Amygdala (tissue), 56 donors: ENCODE measurements at regions not wholly inside any gene's neighbourhood (a gene's known extent, or its start where the extent isn't known, plus 50 kb on each side); places are given as distances from the start of the nearest gene placed in this dataset.

ENCODE experiments used
- DNase-seq, 56 donors: peaks; one replicate each; lab custom pipeline; 2025; lab: John Stamatoyannopoulos, UW

- no peak for DNase-seq
Measured at GRCh38 chr7:51518646-51519045, 202.0 kb upstream of the COBL start.

GRCh38 chr7:51517187-51517586 lies 200.6 kb upstream of the COBL start:
- DNase-seq: no peak

GRCh38 chr7:51501620-51502019 lies 185.0 kb upstream of the COBL start:
- DNase-seq: no peak

GRCh38 chr7:51482976-51483375 lies 166.4 kb upstream of the COBL start:
- DNase-seq: no peak

- no peak for DNase-seq
Measured at GRCh38 chr7:51481421-51481820, 164.8 kb upstream of the COBL start.

DNA sequence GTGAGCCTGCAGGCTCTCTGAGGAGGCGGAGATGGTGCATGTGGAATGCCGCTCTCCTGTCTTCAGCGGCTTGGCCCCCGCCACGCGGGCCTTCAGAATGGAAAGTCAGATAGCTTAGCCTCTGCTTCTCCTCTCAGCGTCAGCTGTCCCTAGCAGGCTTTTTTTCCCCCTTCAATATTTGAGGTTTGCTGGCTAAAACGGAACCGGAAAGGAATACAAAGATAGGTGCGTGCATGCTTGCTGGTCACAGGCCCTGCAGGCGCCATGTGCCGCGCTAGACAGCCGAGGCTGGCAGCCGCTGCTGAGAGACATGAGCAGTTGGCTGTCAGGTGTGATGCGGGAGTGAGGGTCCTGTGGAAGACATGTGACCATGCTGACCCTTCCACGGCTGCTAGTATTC lies 161.2 kb upstream of the COBL start:
- no peak for DNase-seq

DNA sequence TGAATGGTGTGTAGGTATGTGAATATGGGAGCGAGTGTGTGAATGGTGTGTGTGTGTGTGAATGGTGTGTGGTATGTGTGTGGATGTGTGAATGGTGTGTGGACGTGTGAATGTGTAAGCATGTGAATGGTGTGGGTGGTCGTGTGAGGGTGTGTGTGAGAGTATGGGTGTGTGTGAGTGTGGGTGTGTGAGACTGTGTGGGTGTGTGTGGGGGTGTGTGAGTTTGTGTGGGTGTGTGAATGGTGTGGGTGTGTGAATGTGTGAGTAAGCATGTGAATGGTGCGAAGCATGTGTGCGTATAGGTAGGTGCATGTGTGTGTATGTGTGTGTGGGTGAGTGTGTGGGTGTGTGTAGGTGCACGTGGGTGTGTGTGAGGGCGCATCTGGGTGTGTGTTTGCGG lies 160.7 kb upstream of the COBL start:
- DNase-seq: no peak

GRCh38 chr7:51476026-51476425 lies 159.4 kb upstream of the COBL start:
- no peak for DNase-seq

GRCh38 chr7:51472873-51473272 lies 156.3 kb upstream of the COBL start:
- DNase-seq: no peak

GRCh38 chr7:51471981-51472296 lies 155.3 kb upstream of the COBL start:
- no peak for DNase-seq

GRCh38 chr7:51471210-51471980 lies 154.8 kb upstream of the COBL start:
- peak in 41 of 56 donors; percentile 5 to 70 (median 38) for DNase-seq

DNA sequence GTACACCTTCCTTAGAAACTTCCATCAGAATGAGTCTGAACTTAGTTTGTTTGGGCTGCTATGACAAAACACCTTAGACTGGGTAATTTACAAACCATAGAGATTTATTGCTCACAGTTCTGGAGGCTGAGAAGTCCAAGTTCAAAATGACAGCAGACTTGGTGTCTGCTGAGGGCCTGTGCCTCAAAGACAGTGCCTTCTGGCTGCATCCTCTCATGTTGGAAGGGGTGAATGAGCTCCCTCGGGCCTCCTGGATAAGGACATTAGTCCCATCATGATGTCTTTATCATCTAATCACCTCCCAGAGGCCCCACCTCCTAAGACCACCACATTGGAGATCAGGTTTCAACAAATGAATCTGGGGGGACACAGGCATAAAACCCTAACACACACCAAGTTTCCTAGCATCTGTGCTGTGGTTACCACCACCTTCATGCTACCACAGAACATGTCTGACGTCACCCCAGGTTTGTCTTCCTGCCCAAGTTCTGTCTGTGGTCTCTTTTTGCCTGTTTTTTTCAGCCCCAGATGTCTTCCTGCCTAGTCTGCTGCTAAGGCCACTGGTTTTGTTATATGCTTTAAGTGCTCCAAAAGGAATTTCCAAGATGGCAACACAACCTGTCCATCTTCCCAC lies 150.9 kb upstream of the COBL start:
- no peak for DNase-seq

GRCh38 chr7:51459809-51460208 lies 143.2 kb upstream of the COBL start:
- no peak for DNase-seq

GRCh38 chr7:51458693-51459092 lies 142.1 kb upstream of the COBL start:
- no peak for DNase-seq

GRCh38 chr7:51457079-51457478 lies 140.5 kb upstream of the COBL start:
- DNase-seq: no peak

GRCh38 chr7:51456431-51457060 lies 139.9 kb upstream of the COBL start:
- DNase-seq: no peak

DNA sequence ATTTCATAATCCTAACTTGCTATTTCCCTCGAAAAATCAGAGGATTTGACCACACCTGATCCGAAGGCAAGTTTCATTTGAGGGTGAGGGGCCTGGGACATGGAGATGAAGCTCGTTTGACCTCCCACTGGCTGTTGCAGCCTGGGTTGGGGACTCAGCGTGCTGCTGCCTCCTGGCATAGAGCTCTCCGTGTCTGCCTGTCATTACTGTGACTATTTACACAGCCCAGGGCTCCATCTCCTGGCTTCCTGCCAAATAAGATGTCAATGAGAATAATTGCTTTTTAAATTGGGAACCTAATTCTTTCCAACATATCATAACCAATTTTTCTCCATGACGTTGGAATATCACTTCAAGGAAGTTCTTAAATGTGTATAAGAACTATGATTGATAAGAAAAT lies 139.3 kb upstream of the COBL start:
- peak in 1 of 56 donors; percentile 14 for DNase-seq

DNA sequence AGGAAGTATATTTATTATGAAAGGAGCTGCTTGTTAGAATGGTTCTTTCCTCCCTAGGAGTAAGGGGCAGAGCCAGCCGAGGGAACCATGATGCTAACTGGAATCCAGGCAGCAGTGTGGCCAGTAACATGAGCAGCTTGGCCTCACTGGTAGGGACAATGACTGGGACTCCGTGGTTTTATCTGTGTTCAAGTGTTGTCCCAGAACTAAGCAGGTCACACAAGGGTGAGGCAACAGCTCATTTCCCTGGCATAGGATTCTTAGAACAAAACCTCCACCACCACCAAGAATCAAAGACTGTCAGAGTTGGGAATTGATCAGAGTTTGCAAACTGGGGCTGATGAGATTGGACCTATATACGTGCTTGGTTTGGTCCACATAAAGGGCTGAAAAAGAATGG lies 138.9 kb upstream of the COBL start:
- DNase-seq: no peak

- no peak for DNase-seq
Measured at GRCh38 chr7:51455086-51455485, 138.5 kb upstream of the COBL start.

GRCh38 chr7:51452694-51453093 lies 136.1 kb upstream of the COBL start:
- no peak for DNase-seq

GRCh38 chr7:51451751-51452476 lies 135.3 kb upstream of the COBL start:
- no peak for DNase-seq
